Activated B cell treated with CpG ODN at 0.5 μM for 24 hours (primary cell): ENCODE measurements at regions not wholly inside any gene's neighbourhood (a gene's known extent, or its start where the extent isn't known, plus 50 kb on each side); places are given as distances from the start of the nearest gene placed in this dataset.

ENCODE experiments used
- ATAC-seq: fragments of 200-7000 bp; cut with Tn5 transposase; one replicate; pipeline ENCODE4 v1.10.0; 2021; ENCODE audit warnings: low read depth, mild to moderate bottlenecking, moderate library complexity
- CTCF ChIA-PET: fragments of 350-600 bp; sonication (Branson Sonifier 250); formaldehyde crosslinking; loops from one replicate; lab custom pipeline; 2021; ENCODE audit warnings: antibody characterized with exemption; lab: Charles Lee
- POLR2A ChIA-PET: fragments of 350-600 bp; sonication (Branson Sonifier 250); formaldehyde crosslinking; loops from one replicate; lab custom pipeline; 2021; ENCODE audit warnings: antibody characterized with exemption; lab: Charles Lee
- DNase-seq: peaks from one replicate; pipeline ENCODE4 v3.0.0; 2022
- H3K27ac Mint-ChIP-seq: one replicate; pipeline ENCODE4 v1.8.0; 2020; ENCODE audit warnings: mixed read lengths
- H3K27me3 Mint-ChIP-seq: one replicate; pipeline ENCODE4 v1.8.0; 2021; ENCODE audit warnings: mixed read lengths
- H3K36me3 Mint-ChIP-seq: one replicate; pipeline ENCODE4 v1.8.0; 2021; ENCODE audit warnings: low read depth, mixed read lengths
- H3K4me1 Mint-ChIP-seq: one replicate; pipeline ENCODE4 v1.8.0; 2021; ENCODE audit warnings: mixed read lengths
- H3K4me3 Mint-ChIP-seq: one replicate; pipeline ENCODE4 v1.8.0; 2020; ENCODE audit warnings: mild to moderate bottlenecking, mixed read lengths
- H3K9me3 Mint-ChIP-seq: one replicate; pipeline ENCODE4 v1.8.0; 2020; ENCODE audit warnings: mixed read lengths
- intact Hi-C: fragments of 100-400 bp; cut with micrococcal nuclease; formaldehyde crosslinking; loops from one replicate; pipeline ENCODE4 v1.15.1; 2024
- TF ChIP-seq, protein P1 (sequence below): fragments of 200-600 bp; IDR thresholded peaks from one replicate; pipeline ENCODE4 v1.8.0; 2022; ENCODE audit warnings: antibody characterized with exemption, mild to moderate bottlenecking

DNA sequence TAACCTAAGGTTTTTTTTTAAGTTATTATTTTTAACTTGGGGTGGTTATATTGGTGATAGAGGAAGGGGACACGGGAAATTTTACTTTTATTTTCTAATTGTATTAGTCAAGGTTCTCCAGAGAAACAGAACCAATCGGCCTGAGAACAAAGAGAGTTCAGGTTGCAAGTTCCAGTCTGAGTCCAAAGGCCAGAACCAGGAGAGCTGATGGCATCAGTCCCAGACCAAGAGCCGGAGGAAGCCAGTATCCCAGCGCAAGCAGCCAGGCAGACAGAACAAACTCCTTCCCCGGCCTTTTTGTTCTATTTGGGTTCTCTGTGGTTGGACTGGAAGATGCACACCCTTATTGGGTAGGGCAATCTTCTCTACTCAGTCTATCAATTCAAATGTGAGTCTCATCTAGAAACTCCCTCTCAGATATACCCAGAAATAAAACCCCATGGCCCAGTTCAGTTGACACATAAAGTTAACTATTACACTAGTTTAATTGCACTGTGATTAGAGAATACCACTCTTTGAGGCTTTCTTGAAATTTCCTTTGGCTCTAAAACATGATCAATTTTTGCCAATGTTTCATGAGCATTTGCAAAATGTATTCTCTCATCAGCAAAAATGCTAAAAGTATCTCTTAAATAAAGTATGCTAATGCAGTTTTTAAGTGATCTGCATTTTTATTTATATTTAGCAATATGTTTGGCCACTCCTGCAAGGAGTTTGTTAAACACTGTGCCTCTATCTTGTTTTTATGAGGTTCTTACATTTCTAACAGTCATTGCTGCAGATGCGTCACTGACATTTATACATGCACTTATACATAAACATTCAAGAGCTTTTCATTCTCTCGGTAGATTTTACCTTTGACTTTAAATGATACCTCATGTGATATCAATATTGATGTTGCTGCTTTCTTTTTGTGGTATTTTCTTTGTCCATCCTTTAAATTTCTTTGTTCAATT is 103.2 kb upstream of the SSTR4 start:
- Mint-ChIP-seq H3K9me3 (peaks cover 5% of the 10 kb centered on the region), H3K4me1 (no peaks in the 10 kb centered on the region), H3K27me3 (no peaks in the 10 kb centered on the region), H3K36me3 (no peaks in the 10 kb centered on the region), H3K4me3 (no peak overlapping the region), H3K27ac (no peak overlapping the region)
- no peak for DNase-seq
- ATAC-seq: no peak
- CTCF ChIA-PET: no interaction called here
- TF ChIP-seq, protein P1, sequence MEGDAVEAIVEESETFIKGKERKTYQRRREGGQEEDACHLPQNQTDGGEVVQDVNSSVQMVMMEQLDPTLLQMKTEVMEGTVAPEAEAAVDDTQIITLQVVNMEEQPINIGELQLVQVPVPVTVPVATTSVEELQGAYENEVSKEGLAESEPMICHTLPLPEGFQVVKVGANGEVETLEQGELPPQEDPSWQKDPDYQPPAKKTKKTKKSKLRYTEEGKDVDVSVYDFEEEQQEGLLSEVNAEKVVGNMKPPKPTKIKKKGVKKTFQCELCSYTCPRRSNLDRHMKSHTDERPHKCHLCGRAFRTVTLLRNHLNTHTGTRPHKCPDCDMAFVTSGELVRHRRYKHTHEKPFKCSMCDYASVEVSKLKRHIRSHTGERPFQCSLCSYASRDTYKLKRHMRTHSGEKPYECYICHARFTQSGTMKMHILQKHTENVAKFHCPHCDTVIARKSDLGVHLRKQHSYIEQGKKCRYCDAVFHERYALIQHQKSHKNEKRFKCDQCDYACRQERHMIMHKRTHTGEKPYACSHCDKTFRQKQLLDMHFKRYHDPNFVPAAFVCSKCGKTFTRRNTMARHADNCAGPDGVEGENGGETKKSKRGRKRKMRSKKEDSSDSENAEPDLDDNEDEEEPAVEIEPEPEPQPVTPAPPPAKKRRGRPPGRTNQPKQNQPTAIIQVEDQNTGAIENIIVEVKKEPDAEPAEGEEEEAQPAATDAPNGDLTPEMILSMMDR: no peak
- intact Hi-C loops: loop anchor here (10.0 kb wide), 1 partner anchor 63 kb away; no protein-coding TSS in a partner anchor
- POLR2A ChIA-PET: no interaction called here

DNA sequence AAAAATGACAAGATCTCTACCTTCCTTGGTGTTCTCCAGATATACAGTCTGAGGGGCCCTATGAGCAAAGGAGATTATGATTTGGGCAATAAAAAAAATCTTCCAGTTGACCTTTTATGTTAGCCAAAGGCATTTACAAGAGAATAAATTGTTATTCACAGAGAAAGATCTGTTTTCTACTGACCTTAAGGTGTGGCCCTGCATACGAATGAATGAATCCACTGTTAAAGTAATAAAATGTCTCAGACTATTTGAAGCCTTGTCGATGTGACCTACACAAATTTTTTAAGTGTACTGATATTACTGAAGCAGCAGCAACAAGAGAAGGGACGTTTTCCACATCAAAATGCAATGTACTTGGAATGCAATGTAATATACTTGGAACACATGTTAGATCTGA is 95.9 kb upstream of the SSTR4 start:
- Mint-ChIP-seq H3K27ac (no peak overlapping the region), H3K4me3 (no peak overlapping the region), H3K4me1 (no peaks in the 10 kb centered on the region), H3K9me3 (peaks cover 2% of the 10 kb centered on the region), H3K27me3 (no peaks in the 10 kb centered on the region), H3K36me3 (no peaks in the 10 kb centered on the region)
- CTCF ChIA-PET: no interaction called here
- ATAC-seq: no peak
- DNase-seq: no peak
- POLR2A ChIA-PET: no interaction called here
- TF ChIP-seq, protein P1: no peak
- intact Hi-C loops: loop anchor here (10.0 kb wide), 1 partner anchor 56 kb away; no protein-coding TSS in a partner anchor

- TF ChIP-seq, protein P1: no peak
- Mint-ChIP-seq H3K4me3 (no peak overlapping the region), H3K36me3 (no peaks in the 10 kb centered on the region), H3K4me1 (no peaks in the 10 kb centered on the region), H3K9me3 (no peaks in the 10 kb centered on the region), H3K27ac (no peak overlapping the region), H3K27me3 (no peaks in the 10 kb centered on the region)
- DNase-seq: no peak
- no peak for ATAC-seq
- intact Hi-C loops: no loop called here
- ChIA-PET POLR2A (no interaction called here), CTCF (no interaction called here)
These were observed 94.8 kb upstream of the SSTR4 start for GRCh38 chr20:22940350-22940749.

DNA sequence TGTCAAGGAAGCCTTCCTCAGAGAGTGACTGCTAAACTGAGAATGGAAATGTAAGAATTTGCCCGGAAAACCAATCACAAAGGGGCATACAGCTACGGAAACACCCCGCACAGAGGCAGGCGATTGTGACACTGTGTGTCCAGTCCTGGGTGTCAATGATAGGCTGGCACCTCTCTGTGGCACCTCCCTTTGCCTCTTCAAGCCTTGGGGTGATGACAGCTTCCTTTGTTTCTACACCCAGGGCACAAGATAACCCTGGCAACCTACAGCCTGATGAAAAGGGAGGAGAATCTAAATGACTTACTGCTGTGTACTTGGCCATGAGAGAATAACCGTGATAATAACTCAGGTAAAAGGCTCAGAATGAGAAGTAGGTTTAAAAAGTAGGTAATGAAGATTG is 93.6 kb upstream of the SSTR4 start:
- ATAC-seq: no peak
- TF ChIP-seq, protein P1: no peak
- CTCF ChIA-PET: no interaction called here
- Mint-ChIP-seq H3K36me3 (no peaks in the 10 kb centered on the region), H3K9me3 (no peaks in the 10 kb centered on the region), H3K27me3 (no peaks in the 10 kb centered on the region), H3K4me1 (no peaks in the 10 kb centered on the region), H3K4me3 (no peak overlapping the region), H3K27ac (no peak overlapping the region)
- intact Hi-C loops: no loop called here
- DNase-seq: no peak
- POLR2A ChIA-PET: no interaction called here

DNA sequence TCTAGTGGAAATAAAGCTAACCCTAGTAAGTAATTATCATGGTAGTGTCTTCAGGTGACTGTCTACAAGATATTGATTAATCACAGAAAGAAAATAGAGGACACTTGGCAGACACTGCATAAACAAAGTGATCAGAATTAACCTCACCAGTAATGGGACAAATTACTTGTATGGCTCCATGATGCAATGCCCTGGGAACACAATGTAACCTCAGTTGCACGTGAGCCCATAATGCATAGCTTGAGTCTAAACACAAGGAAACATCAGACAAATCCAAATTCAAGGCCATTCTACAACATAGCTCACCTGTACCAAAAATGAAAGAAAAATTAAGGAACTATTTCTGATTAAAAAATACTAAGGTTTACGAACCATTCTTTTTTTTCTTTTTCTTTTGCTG is 92.4 kb upstream of the SSTR4 start:
- POLR2A ChIA-PET: no interaction called here
- no peak for ATAC-seq
- no peaks in the 10 kb centered on the region for H3K4me1 Mint-ChIP-seq

More for the DNA sequence above, 92.4 kb upstream of the SSTR4 start:
- intact Hi-C loops: no loop called here
- no peak for DNase-seq
- Mint-ChIP-seq H3K36me3 (no peaks in the 10 kb centered on the region), H3K4me3 (no peak overlapping the region), H3K27me3 (no peaks in the 10 kb centered on the region), H3K9me3 (no peaks in the 10 kb centered on the region), H3K27ac (no peak overlapping the region)
- TF ChIP-seq, protein P1: no peak
- CTCF ChIA-PET: no interaction called here
